Loucy (cell line): ENCODE measurements at regions not wholly inside any gene's neighbourhood (a gene's known extent, or its start where the extent isn't known, plus 50 kb on each side); places are given as distances from the start of the nearest gene placed in this dataset.

Experiments used
- EZH2phosphoT487 ChIP-seq: fragments of 200-600 bp; IDR thresholded peaks from 2 replicates; pipeline ENCODE4 v1.6.1; 2018; ENCODE audit warnings: antibody characterized with exemption, mild to moderate bottlenecking, moderate library complexity, borderline replicate concordance
- TF ChIP-seq, protein P1 (sequence below): fragments of 200-600 bp; sonication (generic); conservative IDR thresholded peaks from 2 replicates; pipeline ENCODE4 v1.5.1; 2014; ENCODE audit warnings: mild to moderate bottlenecking, antibody characterized with exemption, low read length

GRCh38 chr3:127368186-127369032 lies 80.6 kb upstream of the PRR20G start:
- TF ChIP-seq, protein P1, sequence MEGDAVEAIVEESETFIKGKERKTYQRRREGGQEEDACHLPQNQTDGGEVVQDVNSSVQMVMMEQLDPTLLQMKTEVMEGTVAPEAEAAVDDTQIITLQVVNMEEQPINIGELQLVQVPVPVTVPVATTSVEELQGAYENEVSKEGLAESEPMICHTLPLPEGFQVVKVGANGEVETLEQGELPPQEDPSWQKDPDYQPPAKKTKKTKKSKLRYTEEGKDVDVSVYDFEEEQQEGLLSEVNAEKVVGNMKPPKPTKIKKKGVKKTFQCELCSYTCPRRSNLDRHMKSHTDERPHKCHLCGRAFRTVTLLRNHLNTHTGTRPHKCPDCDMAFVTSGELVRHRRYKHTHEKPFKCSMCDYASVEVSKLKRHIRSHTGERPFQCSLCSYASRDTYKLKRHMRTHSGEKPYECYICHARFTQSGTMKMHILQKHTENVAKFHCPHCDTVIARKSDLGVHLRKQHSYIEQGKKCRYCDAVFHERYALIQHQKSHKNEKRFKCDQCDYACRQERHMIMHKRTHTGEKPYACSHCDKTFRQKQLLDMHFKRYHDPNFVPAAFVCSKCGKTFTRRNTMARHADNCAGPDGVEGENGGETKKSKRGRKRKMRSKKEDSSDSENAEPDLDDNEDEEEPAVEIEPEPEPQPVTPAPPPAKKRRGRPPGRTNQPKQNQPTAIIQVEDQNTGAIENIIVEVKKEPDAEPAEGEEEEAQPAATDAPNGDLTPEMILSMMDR: no peak
- TF ChIP-seq EZH2phosphoT487: no peak
